ENCODE measurements at regions not wholly inside any gene's neighbourhood (a gene's known extent, or its start where the extent isn't known, plus 50 kb on each side); places are given as distances from the start of the nearest gene placed in this dataset.
"Not testable (repeated sequence)": the region's sequence is repeated elsewhere in the genome, so short reads cannot be mapped to it uniquely, and the experiment has no call there.

GRCh38 chr15:39030291-39031070, 465.9 kb upstream of the RASGRP1 start:
- DNase-seq (ENCODE audit: low read depth, low spot score): no peak
- in situ Hi-C loops (cut with HindIII; ENCODE audit: low sequenced_read_pairs): no loop called here

DNA sequence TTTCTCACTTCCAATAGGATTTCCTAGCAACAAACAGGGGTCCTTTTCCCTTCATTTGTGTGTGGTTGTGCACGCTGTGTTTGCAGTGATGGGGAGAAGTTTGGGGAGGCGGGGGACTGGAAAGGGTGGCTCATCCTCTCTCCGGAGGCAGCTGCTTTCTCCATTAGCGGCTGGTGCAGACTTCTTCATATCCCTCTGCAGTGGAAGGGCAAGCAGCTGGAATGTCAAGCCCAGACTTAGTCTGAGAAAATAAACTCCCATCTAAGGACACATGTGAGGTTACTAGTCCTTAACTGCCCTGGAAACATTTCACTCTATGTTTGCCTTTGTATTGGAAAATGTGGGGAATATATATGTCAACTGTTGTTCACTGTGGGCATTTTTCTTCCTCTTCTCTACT, 467.0 kb upstream of the RASGRP1 start:
- H3K4me3 ChIP-seq (ENCODE audit: low read depth, low read length): no peak overlapping the region
- no peak for DNase-seq (ENCODE audit: low read depth, low spot score)
- in situ Hi-C loops (cut with HindIII; ENCODE audit: low sequenced_read_pairs): no loop called here
- TF ChIP-seq CTCF (IDR thresholded peaks at IDR 0.05; ENCODE audit: low read depth, low read length): no peak

More at GRCh38 chr15:39030291-39031070, 465.9 kb upstream of the RASGRP1 start:
- TF ChIP-seq CTCF (IDR thresholded peaks at IDR 0.05; ENCODE audit: low read depth, low read length): no peak
- no peak overlapping the region for H3K4me3 ChIP-seq (ENCODE audit: low read depth, low read length)

GRCh38 chr15:39034816-39035215, 470.2 kb upstream of the RASGRP1 start:
- in situ Hi-C loops (cut with HindIII; ENCODE audit: low sequenced_read_pairs): no loop called here
- H3K4me3 ChIP-seq (ENCODE audit: low read depth, low read length): no peak overlapping the region
- peak; percentile 14 for DNase-seq (ENCODE audit: low read depth, low spot score)
- no peak for TF ChIP-seq CTCF (IDR thresholded peaks at IDR 0.05; ENCODE audit: low read depth, low read length)

DNA sequence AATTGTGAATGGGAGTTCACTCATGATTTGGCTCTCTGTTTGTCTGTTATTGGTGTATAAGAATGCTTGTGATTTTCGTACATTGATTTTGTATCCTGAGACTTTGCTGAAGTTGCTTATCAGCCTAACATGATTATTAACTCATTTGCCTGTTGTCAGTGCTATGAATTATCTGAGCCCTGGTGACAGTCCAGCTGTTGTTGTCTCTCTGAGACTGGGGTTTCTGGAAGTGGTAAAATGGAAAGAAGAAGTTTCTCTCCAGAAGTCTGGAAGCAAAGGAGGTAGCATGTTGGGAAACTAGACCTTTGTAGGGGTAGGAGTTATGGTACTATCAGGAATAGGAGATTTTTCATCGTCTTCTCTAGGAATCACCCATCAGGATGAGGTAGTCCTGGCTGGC, 473.0 kb upstream of the RASGRP1 start:
- H3K4me3 ChIP-seq (ENCODE audit: low read depth, low read length); in situ Hi-C loops (cut with HindIII; ENCODE audit: low sequenced_read_pairs); DNase-seq (ENCODE audit: low read depth, low spot score): not testable (repeated sequence)

DNA sequence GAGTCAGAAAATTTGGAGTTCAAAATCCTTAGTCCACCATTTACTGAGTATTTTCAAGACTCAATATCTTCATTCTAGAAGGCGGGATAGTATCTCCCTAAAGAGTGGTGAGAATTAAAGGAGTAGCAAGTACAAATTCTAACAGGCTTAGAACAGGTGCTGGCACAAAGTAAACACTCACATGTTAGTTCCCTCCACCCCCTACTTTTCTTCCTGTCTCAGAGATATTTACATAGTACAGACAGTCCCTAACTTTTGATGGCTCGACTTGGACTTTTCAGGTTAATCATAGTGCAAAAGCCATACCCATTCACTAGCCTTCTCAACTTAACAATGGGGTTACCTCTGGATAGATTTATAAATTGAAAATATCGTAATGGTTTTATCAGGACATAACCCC, 476.2 kb upstream of the RASGRP1 start:
- TF ChIP-seq CTCF (IDR thresholded peaks at IDR 0.05; ENCODE audit: low read depth, low read length): no peak
- in situ Hi-C loops (cut with HindIII; ENCODE audit: low sequenced_read_pairs): no loop called here
- no peak overlapping the region for H3K4me3 ChIP-seq (ENCODE audit: low read depth, low read length)
- no peak for DNase-seq (ENCODE audit: low read depth, low spot score)

DNA sequence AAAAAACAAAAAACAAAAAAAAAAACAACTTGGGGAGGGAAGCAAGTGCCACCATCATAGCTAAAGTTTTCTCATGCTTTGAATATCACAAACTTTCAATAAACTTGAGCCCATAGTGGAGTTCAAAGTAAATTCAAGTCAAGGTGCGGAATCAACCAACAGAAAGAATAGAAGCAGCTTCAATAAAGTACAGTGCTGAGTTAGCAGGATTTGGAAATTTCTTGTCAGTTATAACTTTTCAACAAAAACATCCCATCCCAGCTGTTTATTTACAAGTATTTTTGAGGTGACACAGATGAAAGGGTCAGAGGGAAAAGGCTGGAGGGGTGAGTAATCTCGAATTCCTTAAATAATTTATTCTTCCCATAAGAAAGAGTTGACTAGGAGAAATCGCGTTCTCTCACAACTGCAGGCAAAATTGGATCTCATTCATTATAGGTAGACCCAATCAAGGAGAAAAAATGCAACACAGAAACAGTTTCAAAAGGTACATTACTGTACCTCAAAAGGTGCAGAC, 477.4 kb upstream of the RASGRP1 start:
- in situ Hi-C loops (cut with HindIII; ENCODE audit: low sequenced_read_pairs): no loop called here
- DNase-seq (ENCODE audit: low read depth, low spot score): no peak
- H3K4me3 ChIP-seq (ENCODE audit: low read depth, low read length): no peak overlapping the region
- TF ChIP-seq CTCF (IDR thresholded peaks at IDR 0.05; ENCODE audit: low read depth, low read length): no peak

- no peak for TF ChIP-seq CTCF (IDR thresholded peaks at IDR 0.05; ENCODE audit: low read depth, low read length)
Measured at GRCh38 chr15:39051626-39052322, 487.2 kb upstream of the RASGRP1 start.

More at GRCh38 chr15:39051626-39052322, 487.2 kb upstream of the RASGRP1 start:
- H3K4me3 ChIP-seq (ENCODE audit: low read depth, low read length): no peak overlapping the region
- no peak for DNase-seq (ENCODE audit: low read depth, low spot score)
- in situ Hi-C loops (cut with HindIII; ENCODE audit: low sequenced_read_pairs): no loop called here

Data from astrocyte of the spinal cord (primary cell).